Eye (tissue), 1 donor: ENCODE measurements at regions not wholly inside any gene's neighbourhood (a gene's known extent, or its start where the extent isn't known, plus 50 kb on each side); places are given as distances from the start of the nearest gene placed in this dataset.

Experiments
- DNase-seq: peaks from one replicate; pipeline ENCODE4 v3.0.0-alpha.2; 2015

DNA sequence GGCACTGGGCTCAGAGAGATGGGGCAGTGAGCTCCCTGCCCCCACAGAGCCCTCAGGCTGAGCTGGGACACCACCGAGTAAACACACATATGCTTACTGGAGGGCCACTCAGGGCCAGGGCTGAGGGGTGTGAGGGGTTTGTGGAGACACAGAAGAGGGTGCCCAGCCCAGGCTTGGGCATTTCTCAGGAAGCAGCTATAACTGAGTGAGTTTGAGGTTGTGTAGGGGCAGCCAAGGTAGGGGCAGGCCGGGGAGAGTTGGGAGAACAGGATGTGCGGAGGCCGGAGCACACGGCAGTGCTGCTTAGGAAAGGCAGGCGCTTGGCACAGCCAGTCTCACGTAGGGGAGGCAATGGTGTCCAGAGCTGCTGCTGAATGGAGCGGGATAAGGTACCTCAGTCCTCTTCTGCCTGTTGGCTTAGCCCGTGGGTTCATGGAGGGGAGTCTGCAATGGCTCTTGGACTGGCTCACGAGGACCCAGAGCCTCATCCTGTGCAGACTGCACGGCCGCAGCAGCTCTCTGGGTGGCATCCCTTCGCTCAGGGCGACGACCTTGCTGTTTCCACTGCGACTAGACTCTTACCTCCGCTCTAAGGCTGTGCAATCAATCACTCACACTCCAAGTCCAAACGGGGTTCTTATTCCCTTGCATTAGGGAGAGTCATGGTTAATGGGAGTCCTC lies 466.1 kb upstream of the HS6ST1 start:
- no peak for DNase-seq

DNA sequence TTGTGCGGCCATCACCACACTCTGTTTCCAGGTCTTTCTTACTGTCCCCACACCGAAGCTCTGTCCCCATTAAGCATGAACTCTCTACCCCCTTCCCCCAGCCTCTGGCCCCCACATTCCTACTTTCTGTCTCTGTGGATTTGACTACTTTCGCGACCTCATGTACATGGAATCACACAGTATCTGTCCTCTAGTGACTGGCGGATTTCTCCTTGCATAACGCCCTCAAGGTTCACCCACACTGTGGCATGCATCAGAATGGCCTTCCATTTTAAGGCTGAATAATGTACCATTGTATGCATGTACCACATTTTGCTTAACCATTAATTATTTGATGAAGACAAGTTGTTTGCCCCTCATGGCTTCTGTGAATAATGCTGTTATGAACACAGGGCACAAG lies 467.6 kb upstream of the HS6ST1 start:
- DNase-seq: no peak

DNA sequence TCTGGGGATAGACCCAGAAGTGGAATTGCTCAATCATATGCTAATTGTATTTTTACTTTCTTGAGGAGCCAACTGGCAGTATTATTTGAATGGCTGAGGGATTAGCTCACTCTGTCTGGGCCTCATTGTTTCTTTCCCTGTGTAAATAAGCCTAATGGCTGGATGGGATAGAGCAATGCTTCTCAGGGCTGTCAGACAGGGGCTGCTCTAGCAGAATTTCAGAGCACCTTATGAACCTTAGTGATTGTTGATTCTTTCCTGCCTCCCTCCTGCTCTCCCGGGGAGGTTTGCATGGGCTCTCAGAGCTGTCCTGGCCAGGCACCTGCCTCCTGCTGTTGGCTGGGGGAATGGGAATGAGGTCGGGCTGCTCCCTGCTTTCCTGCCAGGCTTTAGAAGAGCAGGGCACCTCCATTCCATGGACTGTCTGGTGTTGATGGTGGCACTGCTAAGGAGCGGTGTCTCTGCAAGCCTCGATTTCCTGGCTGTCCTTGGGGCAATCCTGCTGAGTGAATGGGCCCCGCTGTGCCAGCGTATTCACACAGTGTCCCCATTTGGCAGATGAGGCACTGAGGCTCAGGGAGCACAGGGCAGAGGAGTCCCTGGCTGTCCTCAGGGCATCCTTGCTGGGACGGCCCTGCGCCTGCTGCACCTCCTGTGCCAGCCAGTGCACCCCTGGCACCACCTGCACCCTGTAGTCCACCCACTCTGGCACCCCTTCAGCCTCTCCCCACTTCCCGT lies 468.2 kb upstream of the HS6ST1 start:
- DNase-seq: peak; percentile 32

DNA sequence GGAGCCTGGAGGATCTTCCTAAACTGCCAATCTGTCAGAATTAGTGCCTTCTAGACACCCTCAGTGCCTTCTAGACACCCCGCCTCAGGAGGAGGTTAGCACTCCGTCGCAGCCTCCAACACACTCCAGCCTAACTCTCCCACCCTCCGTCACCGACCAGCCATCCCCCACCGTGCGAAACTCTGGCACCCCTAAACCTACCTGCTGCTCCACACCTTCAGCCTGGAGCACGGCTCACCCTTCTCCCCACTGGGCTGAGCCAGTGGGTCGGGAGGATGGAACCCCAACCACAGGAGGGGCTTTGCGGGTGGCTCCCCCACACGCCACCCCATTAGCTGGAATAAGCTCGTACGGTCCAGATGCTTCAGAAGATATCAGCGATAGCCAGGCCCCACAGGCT lies 468.9 kb upstream of the HS6ST1 start:
- no peak for DNase-seq

DNA sequence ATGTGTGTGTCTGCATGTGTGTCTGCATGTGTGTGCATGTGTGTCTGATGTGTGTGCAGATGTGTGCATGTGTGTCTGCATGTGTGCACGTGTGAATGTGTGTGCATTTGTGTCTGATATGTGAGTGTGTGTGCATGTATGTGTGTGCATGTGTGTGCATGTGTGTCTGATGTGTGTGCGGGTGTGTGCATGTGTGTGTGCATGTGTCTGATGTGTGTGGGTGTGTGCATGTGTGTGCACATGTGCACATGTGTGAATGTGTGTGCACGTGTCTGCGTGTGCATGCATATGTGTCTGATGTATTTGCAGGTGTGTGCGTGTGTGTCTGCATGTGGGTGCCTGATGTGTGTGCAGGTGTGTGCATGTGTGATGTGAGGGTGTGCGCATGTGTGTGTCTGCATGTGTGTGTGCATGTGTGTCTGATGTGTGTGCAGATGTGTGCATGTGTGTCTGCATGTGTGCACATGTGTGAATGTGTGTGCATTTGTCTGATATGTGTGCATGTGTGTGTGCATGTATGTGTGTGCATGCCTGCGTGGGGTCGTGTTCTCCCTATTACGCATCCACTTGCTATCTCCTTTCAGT lies 470.1 kb upstream of the HS6ST1 start:
- DNase-seq: no peak

DNA sequence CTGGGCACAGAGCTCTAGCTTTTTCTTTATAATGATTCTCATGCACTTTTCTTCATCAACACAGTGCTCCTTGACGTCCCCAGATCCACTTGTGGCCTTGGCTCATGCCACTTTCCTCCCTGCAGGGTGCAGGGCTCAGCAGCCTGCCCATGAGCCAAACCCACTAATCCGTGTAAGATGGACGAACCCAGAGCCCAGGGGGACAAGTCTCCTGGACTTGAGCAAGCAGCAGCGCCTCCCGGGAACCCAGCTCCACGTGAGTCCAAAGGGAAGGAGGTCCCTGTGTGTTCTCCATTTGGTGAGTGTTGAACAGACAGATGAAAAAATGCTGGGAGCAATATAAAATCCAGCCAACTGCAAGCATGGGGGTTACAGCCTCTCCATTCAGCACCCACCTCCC lies 470.6 kb upstream of the HS6ST1 start:
- no peak for DNase-seq

GRCh38 chr2:128789776-128790455 lies 471.2 kb upstream of the HS6ST1 start:
- DNase-seq: peak; percentile 42

DNA sequence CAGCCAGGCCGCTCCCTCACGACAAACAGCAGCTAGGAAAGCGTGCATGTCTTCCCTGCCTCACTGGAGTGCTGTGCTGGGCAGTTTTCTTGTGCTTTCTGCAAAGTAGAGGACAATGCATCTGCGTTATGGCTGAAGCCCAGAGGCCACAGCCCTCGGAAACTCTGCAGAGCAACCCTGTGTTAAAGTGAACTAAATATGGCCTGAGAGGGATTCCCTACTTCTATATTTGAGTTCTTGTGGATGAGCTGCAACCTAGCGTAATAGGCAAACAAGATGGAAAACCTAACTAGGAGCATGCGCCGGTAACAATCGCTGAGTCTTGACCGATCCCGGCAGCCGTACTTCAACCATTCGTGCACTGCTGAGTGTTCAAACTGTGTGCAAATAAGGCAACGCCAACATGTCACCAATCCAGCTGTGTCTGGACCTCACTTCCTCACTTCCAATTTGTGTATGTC lies 471.9 kb upstream of the HS6ST1 start:
- peak; percentile 51 for DNase-seq

DNA sequence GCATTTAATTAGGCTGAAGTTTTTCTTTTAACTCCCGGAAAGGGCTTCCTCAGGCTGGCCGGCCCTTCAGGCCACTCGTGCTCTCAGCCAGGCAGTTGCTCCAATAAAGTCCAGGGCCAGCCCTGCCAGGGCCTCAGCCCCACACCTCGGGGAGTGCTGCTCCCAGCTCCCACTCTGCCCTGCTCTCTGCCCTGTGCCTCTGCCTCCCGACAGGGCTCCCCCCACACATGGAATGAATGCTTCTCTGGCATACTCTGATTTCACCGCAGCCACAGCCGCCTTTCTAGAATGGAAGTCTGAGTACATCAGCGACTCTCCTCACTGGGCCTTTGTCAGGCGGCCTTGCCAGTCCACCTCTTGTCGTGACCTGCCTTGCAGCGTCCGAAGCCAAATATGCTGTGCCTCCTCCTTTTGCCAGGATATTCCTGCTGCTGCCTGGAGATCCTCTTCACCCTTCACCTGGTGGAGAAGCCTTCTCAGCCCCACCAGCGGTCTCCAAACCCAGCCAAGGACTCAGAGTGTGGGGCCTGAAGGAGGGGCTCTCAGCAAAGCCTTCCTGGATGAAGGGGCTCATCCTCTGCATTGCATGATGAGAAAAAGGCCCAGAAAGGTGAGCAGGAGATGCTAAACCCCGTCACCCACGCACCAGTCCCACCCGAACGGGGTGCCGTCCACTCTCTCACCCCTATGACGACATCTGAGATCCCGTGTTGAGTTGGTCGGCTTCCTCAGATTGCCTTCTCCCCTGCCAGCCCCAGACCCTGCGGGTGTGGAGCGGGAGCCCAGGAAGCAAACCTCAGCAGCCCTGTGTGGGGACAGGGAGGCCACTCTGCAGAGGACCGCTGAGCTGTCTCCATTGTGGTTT lies 472.7 kb upstream of the HS6ST1 start:
- DNase-seq: no peak

DNA sequence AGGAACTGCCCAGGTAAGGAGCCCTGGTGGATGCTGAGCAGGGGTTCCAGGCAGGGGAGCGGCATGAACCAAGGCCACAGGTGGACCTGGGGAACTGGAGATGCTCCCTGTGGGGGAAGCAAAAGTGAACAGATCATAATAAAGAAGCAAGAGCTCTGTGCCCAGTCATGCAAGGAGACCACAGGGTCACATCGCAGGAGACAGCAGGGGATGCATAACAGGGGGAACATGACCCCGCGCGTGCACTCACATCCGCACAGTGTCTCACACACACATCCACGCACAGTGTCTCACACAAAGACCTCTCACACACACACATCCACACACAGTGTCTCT lies 473.3 kb upstream of the HS6ST1 start:
- DNase-seq: peak; percentile 66

DNA sequence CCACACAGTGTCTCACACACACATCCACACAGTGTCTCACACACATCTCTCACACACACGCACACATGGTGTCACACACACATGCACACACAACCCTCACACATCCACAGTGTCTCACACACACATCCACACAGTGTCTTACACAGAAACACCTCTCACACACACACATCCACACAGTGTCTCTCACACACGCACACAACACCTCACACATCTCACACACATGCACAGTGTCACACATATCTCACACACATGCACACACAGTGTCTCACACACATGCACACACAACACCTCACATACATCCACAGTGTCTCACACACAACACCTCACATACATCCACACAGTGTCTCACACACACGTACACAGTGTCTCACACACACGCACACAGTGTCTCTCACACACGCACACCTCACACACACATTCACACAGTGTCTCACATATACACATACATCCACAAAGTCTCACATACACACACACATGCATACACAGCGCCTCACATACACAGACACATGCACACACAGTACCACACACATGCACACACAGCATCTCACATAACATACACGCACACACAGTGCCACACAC lies 473.9 kb upstream of the HS6ST1 start:
- DNase-seq: no peak

- peak; percentile 36 for DNase-seq
Measured at GRCh38 chr2:128793404-128793803, 474.7 kb upstream of the HS6ST1 start.

DNA sequence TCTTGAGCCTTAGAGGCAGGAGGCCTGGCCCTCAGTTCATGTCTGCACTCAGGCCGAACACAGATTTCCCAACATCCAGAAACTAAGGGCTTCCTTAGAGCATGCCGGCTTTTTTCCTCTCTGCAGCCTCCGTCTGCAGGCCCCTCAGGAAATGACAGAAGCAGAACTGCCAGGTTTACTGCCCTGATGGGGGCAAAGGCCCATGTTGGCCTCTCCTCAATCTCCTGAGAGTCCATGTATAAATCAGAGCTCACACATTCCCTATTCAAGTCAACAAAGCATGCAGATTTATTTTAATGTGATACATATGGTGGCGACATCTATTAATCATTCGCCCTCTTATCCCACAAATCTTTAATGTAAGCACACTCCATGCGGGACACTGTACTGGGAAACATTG lies 475.6 kb upstream of the HS6ST1 start:
- no peak for DNase-seq

GRCh38 chr2:128796321-128796720 lies 477.7 kb upstream of the HS6ST1 start:
- DNase-seq: no peak

DNA sequence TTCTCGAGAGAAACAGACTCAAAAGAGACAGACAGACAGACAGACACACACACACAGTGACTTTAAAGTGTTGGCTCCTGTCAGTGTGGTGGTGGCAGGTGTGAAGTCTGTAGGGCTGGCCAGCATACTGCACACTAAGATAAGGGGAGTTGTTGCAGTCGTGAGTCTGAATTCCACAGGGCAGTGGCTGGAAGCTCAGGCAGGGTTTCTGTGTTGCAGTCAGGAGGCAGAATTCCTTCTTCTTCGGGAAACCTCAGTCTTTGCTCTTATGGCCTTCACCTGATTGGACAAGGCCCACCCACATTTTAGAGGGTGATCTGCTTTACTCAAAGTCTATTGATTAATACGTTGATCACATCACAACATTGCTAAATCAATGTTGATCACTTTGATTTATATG lies 478.4 kb upstream of the HS6ST1 start:
- no peak for DNase-seq

GRCh38 chr2:128797533-128797932 lies 478.9 kb upstream of the HS6ST1 start:
- no peak for DNase-seq

DNA sequence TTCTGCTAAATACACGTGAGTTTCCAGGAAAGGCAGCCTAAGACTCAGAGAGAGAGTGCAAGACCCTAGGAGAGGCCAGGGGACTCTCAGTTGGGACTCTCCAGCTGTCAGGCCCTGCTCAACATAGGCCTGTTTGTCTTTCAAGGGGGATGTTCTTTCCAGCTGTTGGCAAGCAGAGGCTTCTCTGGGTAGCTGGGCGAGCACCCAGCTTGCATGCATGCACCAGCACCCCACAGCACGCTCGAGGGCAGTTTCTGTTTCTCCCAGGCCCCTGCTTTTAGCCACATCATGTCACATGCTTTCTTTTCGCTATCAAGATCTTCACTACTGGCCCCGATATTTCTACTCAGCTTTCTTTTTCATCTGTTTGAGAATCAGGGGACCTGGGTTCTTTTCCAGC lies 479.3 kb upstream of the HS6ST1 start:
- no peak for DNase-seq

GRCh38 chr2:128798502-128799283 lies 480.0 kb upstream of the HS6ST1 start:
- no peak for DNase-seq

- no peak for DNase-seq
Measured at GRCh38 chr2:128799284-128799552, 480.6 kb upstream of the HS6ST1 start.

DNA sequence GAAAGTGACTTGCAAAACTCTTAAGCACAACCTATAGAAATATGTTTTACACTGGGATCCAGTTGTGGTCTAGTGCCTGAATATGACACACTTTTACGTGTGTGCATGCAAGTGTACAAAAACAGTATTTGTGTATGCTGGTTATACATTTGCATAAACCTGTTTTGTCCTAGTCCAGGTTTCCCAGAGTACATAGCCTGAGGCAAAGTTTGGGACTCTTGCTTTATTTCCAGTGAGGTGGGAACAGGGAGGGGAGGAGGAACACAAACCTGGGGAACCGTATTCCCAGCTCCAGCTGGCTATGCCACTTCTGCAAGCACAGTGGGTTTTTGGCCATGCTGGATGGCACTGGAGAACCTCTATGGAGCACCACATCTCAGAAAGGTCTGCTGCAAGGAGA lies 481.1 kb upstream of the HS6ST1 start:
- no peak for DNase-seq

DNA sequence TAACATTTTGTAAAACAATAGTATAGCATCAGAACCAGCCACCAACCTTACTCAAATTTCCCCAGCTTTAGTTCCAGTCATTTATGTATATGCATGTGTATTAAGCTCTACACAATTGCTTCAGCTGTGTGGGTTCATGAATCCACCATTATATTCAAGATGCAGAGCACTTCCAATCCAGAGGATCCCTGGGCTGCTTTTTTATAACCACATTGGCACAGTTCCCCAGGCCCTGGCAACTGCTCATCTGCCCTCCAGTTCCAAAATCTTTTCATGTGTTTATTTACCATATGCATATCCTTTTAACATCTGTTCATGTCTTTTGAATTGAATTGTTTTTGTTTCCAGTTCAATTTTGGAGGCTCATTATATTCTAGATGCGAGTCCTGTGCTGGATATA lies 482.9 kb upstream of the HS6ST1 start:
- no peak for DNase-seq

GRCh38 chr2:128803222-128803621 lies 484.6 kb upstream of the HS6ST1 start:
- no peak for DNase-seq
